ENCODE measurements at regions not wholly inside any gene's neighbourhood (a gene's known extent, or its start where the extent isn't known, plus 50 kb on each side); places are given as distances from the start of the nearest gene placed in this dataset.

DNA sequence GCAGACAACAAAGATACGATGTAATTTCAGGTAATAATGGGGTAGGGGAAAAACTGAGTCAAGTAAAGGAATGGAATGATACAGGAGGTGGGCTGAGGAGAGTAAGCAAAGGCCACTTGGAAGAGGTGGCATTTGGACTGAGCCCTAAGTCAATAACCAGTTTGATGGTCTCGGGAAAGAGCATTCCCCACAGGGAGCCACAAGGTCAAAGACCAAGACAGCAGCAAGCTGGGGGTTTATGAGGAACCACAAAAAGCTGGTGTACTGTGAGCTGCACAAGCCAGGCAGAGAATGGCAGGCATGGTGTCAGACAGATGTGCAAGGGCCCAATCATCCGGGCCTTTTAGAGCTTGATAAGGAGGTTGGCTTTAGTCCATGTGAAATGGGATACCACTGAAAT is 98.7 kb downstream of the NOC3L start:
- no peak overlapping the region for H3K4me3 ChIP-seq
- no peak for DNase-seq (ENCODE audit: low spot score)
- Mint-ChIP-seq H3K4me1 (no peaks in the 10 kb centered on the region), H3K27ac (no peak overlapping the region), H3K27me3 (ENCODE audit: insufficient read depth, low read depth, poor library complexity) (peaks cover 3% of the 10 kb centered on the region), H3K36me3 (ENCODE audit: low read depth) (no peaks in the 10 kb centered on the region), H3K9me3 (no peaks in the 10 kb centered on the region), H3K4me3 (no peak overlapping the region)
- no peaks in the 10 kb centered on the region for H3F3A ChIP-seq (replicated peaks; ENCODE audit: low read depth)
- H3K27ac ChIP-seq (ENCODE audit: low read depth), result no peak overlapping the region
- H3K27me3 ChIP-seq (ENCODE audit: insufficient read depth), result no peaks in the 10 kb centered on the region
- no peak for TF ChIP-seq CREB1 (CRISPR knock-in tag; IDR thresholded peaks at IDR 0.05; ENCODE audit: low read depth)
- no peak for TF ChIP-seq NANOG (IDR thresholded peaks at IDR 0.05; ENCODE audit: borderline replicate concordance)
- no peak for TF ChIP-seq JUNB (IDR thresholded peaks at IDR 0.05; ENCODE audit: unreplicated experiment)
- TF ChIP-seq POLR2AphosphoS5 (IDR thresholded peaks at IDR 0.05; ENCODE audit: low read depth), result no peak
- TF ChIP-seq, protein P1, sequence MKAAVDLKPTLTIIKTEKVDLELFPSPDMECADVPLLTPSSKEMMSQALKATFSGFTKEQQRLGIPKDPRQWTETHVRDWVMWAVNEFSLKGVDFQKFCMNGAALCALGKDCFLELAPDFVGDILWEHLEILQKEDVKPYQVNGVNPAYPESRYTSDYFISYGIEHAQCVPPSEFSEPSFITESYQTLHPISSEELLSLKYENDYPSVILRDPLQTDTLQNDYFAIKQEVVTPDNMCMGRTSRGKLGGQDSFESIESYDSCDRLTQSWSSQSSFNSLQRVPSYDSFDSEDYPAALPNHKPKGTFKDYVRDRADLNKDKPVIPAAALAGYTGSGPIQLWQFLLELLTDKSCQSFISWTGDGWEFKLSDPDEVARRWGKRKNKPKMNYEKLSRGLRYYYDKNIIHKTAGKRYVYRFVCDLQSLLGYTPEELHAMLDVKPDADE (IDR thresholded peaks at IDR 0.05), result no peak
- no peak for TF ChIP-seq EZH2 (IDR thresholded peaks at IDR 0.05; ENCODE audit: low read depth, unreplicated experiment)
- no peak for TF ChIP-seq ZNF331 (CRISPR knock-in tag; IDR thresholded peaks at IDR 0.05; ENCODE audit: low read depth)
- TF ChIP-seq, protein P2, sequence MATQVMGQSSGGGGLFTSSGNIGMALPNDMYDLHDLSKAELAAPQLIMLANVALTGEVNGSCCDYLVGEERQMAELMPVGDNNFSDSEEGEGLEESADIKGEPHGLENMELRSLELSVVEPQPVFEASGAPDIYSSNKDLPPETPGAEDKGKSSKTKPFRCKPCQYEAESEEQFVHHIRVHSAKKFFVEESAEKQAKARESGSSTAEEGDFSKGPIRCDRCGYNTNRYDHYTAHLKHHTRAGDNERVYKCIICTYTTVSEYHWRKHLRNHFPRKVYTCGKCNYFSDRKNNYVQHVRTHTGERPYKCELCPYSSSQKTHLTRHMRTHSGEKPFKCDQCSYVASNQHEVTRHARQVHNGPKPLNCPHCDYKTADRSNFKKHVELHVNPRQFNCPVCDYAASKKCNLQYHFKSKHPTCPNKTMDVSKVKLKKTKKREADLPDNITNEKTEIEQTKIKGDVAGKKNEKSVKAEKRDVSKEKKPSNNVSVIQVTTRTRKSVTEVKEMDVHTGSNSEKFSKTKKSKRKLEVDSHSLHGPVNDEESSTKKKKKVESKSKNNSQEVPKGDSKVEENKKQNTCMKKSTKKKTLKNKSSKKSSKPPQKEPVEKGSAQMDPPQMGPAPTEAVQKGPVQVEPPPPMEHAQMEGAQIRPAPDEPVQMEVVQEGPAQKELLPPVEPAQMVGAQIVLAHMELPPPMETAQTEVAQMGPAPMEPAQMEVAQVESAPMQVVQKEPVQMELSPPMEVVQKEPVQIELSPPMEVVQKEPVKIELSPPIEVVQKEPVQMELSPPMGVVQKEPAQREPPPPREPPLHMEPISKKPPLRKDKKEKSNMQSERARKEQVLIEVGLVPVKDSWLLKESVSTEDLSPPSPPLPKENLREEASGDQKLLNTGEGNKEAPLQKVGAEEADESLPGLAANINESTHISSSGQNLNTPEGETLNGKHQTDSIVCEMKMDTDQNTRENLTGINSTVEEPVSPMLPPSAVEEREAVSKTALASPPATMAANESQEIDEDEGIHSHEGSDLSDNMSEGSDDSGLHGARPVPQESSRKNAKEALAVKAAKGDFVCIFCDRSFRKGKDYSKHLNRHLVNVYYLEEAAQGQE (IDR thresholded peaks at IDR 0.05; ENCODE audit: unreplicated experiment), result no peak
- TF ChIP-seq, protein P3, sequence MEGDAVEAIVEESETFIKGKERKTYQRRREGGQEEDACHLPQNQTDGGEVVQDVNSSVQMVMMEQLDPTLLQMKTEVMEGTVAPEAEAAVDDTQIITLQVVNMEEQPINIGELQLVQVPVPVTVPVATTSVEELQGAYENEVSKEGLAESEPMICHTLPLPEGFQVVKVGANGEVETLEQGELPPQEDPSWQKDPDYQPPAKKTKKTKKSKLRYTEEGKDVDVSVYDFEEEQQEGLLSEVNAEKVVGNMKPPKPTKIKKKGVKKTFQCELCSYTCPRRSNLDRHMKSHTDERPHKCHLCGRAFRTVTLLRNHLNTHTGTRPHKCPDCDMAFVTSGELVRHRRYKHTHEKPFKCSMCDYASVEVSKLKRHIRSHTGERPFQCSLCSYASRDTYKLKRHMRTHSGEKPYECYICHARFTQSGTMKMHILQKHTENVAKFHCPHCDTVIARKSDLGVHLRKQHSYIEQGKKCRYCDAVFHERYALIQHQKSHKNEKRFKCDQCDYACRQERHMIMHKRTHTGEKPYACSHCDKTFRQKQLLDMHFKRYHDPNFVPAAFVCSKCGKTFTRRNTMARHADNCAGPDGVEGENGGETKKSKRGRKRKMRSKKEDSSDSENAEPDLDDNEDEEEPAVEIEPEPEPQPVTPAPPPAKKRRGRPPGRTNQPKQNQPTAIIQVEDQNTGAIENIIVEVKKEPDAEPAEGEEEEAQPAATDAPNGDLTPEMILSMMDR (conservative IDR thresholded peaks at IDR 0.05; ENCODE audit: low read depth in 2 of 2), result no peak
- TF ChIP-seq, protein P4, sequence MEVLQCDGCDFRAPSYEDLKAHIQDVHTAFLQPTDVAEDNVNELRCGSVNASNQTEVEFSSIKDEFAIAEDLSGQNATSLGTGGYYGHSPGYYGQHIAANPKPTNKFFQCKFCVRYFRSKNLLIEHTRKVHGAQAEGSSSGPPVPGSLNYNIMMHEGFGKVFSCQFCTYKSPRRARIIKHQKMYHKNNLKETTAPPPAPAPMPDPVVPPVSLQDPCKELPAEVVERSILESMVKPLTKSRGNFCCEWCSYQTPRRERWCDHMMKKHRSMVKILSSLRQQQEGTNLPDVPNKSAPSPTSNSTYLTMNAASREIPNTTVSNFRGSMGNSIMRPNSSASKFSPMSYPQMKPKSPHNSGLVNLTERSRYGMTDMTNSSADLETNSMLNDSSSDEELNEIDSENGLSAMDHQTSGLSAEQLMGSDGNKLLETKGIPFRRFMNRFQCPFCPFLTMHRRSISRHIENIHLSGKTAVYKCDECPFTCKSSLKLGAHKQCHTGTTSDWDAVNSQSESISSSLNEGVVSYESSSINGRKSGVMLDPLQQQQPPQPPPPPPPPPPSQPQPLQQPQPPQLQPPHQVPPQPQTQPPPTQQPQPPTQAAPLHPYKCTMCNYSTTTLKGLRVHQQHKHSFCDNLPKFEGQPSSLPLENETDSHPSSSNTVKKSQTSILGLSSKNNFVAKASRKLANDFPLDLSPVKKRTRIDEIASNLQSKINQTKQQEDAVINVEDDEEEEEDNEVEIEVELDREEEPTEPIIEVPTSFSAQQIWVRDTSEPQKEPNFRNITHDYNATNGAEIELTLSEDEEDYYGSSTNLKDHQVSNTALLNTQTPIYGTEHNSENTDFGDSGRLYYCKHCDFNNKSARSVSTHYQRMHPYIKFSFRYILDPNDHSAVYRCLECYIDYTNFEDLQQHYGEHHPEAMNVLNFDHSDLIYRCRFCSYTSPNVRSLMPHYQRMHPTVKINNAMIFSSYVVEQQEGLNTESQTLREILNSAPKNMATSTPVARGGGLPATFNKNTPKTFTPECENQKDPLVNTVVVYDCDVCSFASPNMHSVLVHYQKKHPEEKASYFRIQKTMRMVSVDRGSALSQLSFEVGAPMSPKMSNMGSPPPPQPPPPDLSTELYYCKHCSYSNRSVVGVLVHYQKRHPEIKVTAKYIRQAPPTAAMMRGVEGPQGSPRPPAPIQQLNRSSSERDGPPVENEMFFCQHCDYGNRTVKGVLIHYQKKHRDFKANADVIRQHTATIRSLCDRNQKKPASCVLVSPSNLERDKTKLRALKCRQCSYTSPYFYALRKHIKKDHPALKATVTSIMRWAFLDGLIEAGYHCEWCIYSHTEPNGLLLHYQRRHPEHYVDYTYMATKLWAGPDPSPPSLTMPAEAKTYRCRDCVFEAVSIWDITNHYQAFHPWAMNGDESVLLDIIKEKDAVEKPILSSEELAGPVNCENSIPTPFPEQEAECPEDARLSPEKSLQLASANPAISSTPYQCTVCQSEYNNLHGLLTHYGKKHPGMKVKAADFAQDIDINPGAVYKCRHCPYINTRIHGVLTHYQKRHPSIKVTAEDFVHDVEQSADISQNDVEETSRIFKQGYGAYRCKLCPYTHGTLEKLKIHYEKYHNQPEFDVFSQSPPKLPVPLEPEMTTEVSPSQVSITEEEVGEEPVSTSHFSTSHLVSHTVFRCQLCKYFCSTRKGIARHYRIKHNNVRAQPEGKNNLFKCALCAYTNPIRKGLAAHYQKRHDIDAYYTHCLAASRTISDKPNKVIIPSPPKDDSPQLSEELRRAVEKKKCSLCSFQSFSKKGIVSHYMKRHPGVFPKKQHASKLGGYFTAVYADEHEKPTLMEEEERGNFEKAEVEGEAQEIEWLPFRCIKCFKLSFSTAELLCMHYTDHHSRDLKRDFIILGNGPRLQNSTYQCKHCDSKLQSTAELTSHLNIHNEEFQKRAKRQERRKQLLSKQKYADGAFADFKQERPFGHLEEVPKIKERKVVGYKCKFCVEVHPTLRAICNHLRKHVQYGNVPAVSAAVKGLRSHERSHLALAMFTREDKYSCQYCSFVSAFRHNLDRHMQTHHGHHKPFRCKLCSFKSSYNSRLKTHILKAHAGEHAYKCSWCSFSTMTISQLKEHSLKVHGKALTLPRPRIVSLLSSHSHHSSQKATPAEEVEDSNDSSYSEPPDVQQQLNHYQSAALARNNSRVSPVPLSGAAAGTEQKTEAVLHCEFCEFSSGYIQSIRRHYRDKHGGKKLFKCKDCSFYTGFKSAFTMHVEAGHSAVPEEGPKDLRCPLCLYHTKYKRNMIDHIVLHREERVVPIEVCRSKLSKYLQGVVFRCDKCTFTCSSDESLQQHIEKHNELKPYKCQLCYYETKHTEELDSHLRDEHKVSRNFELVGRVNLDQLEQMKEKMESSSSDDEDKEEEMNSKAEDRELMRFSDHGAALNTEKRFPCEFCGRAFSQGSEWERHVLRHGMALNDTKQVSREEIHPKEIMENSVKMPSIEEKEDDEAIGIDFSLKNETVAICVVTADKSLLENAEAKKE (CRISPR knock-in tag; IDR thresholded peaks at IDR 0.05), result no peak
- no peak for TF ChIP-seq STAT1 (IDR thresholded peaks at IDR 0.05; ENCODE audit: unreplicated experiment)
- TF ChIP-seq ZNF114 (CRISPR knock-in tag; IDR thresholded peaks at IDR 0.05), result no peak
- no peak for TF ChIP-seq EZH2phosphoT487 (IDR thresholded peaks at IDR 0.05; ENCODE audit: unreplicated experiment)
- H3K36me3 ChIP-seq (ENCODE audit: insufficient read depth), result no peaks in the 10 kb centered on the region
- H3K9me2 ChIP-seq (ENCODE audit: insufficient read depth), result 0 out of 2 replicates have a peak, but pooled peaks cover under 1% of the 10 kb centered on the region
- H3K4me2 ChIP-seq, result no peak overlapping the region
- no peaks in the 10 kb centered on the region for H3K79me2 ChIP-seq (replicated peaks; ENCODE audit: insufficient read depth)
- H3K4me1 ChIP-seq (ENCODE audit: insufficient read depth), result no peaks in the 10 kb centered on the region
- H2AFZ ChIP-seq, result no peak overlapping the region
- ATAC-seq, result no peak
- H4K20me1 ChIP-seq (replicated peaks; ENCODE audit: insufficient read depth), result no peaks in the 10 kb centered on the region

Data from GM23338 (cell line).